T1000 (cell line): ENCODE measurements at regions not wholly inside any gene's neighbourhood (a gene's known extent, or its start where the extent isn't known, plus 50 kb on each side); places are given as distances from the start of the nearest gene placed in this dataset.
"Not testable (repeated sequence)": the region's sequence is repeated elsewhere in the genome, so short reads cannot be mapped to it uniquely, and the experiment has no call there.

Experiments
- DNase-seq: peaks from one replicate; lab custom pipeline; 2025; ENCODE audit warnings: mixed read lengths; lab: John Stamatoyannopoulos, UW

DNA sequence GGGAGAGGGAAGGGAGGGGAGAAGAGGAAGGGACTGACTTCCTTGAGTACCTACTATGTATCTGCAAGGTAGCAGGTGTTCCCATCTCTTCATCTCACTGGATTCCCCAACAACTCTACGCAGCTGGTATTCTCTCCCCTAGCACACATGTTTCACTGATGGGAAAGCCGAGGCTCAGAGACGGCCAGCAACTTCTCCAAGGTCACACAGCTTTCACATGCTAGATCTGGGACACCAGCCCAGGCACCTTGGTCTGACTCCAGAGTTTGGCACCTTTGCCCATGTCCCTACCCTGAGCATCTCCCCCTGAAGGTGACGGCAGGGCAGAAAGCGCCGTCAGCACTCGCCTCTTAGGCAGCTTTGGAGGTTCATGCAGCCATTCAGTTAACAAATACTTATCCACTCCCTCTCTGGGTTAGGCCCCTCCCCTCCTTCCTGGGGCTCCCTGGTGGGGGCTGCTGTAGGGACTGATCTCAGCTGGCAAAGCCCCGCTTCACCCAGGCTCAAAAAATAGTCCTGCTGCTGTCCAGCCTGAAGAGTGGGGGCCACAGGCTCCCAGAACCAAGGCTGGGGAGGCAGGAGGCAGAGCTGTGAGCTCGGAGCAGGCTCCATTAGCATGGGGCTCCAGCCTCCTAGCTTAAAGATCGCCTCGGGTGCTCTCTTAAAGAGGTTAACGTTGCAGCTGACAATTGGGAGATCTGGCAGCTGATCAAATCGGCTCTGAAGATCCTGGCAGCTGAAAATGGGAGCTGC is 79.4 kb downstream of the IGLL1 start:
- DNase-seq = no peak

DNA sequence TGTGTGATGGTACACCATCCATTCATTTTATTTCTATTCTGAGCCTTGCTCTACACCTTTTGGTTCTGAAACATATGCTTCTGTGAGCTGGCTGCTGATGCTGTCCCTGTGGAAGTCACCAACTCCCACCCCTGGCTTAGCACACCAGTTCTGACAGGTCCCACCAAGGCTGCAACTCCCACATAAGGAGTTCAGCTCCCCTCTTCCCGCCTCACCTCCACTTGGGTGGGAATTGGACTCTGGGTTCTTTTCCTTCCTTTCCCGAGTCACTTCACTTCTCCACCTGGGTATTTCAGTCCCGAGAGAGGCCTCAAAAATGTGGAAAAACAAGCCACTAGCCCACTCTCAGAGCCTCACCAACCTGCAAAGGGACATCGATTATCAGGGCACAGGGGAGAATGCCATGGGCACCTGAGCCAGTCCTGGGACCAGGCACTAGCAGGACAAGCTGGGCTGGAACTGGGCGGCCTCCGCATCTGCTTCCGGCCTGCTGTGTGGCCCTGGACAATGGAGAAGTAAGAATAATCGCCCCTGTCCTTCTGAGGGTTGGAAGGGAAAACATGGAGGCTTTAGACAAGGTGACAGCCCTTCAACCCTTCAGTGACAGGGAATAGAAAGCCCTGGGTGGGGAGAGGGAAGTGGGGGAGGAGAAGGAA is 80.1 kb downstream of the IGLL1 start:
- DNase-seq = no peak

DNA sequence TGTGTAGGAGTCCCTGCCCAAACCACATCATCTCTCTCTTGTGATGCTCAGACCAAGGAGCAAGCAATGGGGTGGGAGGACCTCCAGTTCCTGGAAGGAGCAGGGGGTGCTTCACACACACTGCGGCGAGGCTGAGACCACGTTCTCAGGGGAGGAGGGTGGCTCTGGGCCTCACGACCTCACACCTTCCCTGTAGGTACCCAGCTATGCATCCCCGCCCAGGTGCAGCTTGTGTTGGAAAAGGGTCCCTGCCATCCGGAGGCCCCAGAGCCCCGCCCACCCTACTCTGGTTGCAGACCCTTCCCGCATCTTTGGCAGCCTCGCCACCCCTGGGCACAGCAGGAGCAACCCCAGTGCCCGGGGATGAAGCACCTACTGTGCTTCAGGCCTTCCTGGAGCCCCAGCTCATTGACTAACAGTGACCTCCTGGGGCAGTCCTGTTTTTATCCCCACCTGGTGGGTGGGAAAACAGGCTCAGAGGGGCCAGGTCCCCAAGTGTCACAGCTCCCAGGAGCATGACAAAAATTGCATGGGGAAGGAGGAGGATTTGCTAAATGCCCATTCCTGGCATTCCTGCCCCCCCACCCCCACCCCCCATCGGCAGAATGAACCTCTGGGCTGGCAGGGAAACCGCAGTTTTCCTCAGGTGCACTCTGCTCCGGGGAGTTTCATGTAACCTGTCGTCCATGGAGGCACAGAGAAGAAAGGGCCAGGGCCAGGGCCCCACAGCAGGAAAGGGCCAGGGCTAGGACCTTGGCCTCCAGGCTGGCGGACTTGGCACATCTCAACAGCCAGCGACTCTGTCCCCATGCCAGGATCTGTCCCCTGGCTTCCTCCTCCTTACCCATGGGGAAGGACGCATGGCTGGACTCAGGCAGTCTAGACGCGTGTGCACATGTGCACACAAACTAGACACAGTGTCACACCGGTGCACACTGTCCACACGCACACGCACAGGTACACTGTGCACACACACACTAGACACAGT is 81.0 kb downstream of the IGLL1 start:
- DNase-seq = no peak

DNA sequence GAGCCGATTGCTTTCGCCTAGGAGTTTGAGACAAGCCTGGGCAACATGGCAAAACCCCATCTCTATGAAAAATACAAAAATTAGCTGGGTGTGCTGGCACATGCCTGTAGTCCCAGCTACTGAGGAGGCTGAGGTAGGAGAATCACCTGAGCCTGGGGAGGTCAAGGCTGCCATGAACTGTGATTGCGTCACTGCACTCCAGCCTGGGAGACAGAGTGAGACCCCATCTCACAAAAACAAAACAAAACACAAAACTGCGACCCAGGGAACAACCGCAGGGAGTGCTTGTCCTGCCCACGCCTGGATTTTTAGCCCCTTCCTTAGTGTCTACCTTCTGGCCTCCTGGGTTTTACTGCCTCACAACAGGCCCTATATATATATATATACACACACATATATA is 82.2 kb downstream of the IGLL1 start:
- DNase-seq = not testable (repeated sequence)

DNA sequence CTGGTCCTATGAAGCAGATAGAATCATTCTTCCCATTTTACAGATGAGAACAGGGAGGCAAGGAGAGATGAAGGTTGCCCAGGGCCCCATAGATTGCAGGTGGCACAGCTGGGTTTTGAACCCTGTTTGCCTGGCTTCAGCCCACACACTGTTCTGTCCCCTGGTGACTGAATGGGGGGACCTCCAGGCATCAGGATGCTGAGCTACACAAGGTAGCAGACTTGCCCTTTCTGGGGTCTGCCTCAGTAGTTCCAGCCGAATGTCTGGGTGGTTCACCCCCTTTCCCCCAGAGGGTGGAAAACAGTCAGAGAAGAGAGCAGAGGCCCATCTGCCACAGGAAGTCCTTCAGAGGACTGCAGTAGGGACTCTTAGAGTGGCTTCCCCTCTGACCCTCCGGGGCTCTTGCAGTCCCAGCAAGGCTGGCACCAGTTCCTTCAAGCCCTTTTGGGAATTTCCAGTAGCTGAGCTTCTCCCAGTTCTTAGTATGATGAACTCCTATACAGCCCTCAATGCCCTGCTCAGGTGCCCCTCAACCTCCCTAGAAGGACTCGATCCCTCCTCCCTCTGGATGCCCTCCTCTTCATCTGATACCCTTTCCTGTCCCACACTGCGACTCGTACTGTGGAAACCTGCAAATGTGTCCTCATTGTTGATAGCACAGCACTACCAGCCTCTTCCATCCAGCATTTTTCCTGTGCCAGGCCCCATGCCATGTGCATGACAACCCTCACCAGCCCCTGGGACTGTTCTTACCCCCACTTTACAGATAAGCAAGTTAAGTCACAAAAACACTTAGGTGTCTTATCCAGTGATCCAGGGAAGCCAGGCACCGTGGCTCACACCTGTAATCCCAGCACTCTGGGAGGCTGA is 82.8 kb downstream of the IGLL1 start:
- no peak for DNase-seq

GRCh38 chr22:23496445-23496833 is 83.7 kb downstream of the IGLL1 start:
- DNase-seq = no peak

DNA sequence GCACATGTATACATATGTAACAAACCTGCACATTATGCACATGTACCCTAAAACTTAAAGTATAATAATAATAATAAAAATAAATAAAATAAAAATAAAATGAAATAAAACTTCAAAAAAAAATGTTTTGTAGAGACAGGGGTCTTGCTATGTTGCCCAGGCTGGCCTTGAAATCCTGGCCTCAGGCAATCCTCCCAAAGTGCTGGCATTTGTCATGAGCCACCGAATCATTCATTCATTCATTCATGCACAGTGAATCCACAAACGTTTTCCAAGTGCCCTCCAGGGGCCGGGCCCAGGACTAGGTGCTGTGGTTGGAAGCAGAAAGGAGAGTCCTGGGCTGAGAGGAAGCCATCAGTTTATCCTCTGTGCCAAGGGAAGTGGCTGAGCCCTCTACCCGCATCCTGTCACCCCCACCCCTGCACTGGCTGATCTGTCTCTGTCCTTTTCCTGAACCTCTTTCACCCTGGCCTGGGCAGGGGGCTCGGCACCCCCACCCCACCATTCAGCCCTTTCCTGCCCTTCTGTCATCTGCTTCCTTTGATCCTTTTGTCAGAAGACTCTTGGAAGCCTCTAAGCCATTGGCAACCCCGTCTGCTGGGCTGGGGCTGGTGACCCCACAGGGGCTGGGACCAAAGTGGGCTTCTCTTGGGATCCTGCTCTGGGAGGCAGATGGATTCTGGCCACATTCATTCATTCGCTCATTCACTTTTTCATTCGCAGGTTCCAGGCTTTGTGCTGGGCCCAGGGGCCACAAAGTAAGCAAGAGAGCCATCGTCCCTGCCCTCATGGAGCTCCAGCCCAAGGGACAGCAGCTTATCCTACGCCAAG is 84.3 kb downstream of the IGLL1 start:
- DNase-seq = no peak

GRCh38 chr22:23494930-23495266 is 85.2 kb downstream of the IGLL1 start:
- DNase-seq = no peak

DNA sequence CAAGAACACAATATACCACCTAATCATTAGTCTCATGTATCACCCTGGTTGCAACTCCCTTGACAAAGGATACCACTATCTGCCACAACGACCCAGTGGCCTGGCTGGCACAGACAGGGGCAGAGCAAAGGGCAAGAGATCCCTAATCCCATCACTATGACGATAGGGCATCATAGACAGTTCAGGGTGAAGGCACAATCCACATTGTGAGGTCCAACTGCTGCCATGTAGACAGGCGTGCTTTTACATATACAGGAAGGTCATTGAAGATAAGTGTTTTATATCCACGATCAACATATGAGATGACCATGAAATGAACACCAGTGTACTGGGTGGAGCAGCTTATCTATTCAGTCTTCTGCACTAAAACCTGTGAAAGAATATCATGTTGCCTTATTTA is 94.6 kb downstream of the IGLL1 start:
- DNase-seq = no peak

DNA sequence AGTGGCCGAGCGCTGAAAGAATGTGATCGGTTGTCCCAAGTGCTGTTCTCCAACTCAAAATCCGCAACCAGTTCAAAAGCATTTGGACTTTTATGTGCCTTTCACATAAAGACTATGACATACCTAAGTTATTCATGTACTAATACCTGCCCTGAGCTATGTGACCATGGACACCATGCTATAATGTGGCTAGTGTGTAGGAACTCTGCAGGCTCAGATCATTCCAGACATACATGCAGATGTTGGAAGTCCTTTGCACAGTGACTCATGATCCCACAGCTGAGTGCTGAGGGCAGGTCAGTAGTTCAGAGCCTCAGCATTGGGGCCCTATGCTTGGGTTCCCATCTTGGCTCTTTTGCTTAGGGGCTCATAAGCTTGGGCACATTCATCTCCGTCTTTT is 95.4 kb downstream of the IGLL1 start:
- no peak for DNase-seq

GRCh38 chr22:23481369-23481768 is 98.7 kb downstream of the IGLL1 start:
- no peak for DNase-seq

DNA sequence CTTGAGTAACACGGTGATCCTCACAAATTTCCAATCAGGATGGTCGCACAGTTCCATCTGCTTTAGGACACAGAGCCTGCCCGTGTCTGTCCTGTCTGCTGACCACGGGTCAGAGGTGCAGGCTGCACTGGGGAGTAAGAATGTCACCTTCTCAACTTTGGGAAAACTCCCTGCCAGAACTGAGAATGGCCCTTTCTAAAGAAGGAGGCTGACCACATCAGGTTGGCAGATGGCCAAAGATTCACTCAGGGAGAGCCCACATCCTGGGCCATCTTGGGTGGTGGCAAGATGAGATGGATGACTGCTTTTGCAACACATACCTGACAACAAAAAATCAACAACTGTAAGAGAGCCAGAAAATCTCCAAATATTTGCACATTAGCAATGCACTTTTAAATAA is 101.9 kb downstream of the IGLL1 start:
- DNase-seq = no peak

DNA sequence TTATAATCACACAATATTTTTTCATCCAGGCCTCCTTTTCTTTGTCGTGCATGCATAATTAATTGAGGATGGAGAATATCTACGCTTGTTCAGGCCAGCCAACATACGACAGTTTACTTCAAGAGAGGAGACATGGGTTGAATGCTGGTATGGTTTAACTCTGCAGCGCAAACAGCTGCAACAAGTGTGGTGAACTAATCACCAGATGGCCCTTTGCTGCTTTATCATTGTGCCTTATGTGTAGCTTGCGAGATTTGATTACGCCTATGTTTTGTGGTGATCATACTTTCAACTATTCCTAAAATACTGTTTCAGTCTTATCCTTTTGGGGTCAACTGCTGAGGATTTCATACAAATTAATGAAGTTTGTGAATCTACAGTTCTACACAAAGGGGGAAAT is 105.6 kb downstream of the IGLL1 start:
- not testable (repeated sequence) for DNase-seq

DNA sequence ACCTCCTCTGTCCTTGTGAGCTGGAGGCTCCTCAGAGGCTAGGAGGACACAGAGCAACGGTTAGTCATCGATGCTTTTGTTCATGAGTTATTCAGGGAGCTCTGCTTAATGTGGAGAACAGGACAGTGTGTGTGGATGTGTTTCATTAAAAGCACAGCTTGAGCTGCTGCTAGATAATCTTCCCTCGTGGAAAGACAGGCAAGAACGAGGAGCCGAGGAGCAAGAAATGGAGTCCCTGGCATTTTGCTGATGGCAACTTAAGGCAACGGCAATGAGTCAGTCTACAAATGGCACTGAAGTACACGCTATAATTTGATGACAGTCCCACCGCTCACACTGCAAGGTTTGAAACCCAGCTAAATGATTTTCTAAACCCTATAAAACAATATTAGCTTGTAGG is 106.2 kb downstream of the IGLL1 start:
- no peak for DNase-seq

DNA sequence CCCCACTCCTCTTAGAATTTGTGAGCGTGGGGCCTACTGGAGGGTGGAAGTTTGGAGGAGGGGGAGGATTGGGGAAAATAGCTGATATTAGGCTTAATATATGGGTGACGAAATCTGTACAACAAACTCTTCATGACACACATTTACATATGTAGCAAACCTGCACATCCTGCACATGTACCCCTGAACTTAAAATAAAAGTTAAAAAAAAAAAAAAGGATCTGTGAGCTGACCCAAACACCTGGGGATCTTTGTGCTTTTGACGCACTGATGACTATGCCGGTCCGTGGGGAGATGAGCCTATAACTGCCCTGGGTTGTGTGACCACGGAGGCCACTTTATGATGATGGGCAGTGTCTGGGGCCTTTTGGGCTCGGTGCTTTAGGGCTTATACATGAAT is 107.7 kb downstream of the IGLL1 start:
- DNase-seq = not testable (repeated sequence)

DNA sequence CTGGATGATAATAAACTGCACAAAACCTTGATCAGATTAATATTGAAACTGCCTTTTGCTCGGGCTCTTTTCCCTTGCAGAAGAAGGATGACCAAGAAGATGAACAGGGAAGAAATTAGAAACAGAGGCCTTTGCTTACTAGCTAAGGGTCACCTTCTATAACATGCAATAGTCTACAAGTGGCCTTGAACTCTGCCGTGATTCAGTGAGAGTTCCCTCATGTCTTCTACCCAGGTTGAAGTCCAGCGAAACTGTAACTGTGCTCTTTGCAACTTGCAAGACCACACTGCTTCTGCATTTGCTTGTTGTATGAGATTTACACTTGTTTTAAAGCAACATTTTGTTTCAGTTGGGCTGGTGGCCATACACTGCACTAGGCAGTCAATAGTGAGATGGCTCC is 108.4 kb downstream of the IGLL1 start:
- no peak for DNase-seq

- no peak for DNase-seq
These were observed 109.2 kb downstream of the IGLL1 start for GRCh38 chr22:23470811-23471389.

GRCh38 chr22:23467721-23468294 is 112.3 kb downstream of the IGLL1 start:
- no peak for DNase-seq

- DNase-seq = no peak
These were observed 113.7 kb downstream of the IGLL1 start for GRCh38 chr22:23466351-23466750.

DNA sequence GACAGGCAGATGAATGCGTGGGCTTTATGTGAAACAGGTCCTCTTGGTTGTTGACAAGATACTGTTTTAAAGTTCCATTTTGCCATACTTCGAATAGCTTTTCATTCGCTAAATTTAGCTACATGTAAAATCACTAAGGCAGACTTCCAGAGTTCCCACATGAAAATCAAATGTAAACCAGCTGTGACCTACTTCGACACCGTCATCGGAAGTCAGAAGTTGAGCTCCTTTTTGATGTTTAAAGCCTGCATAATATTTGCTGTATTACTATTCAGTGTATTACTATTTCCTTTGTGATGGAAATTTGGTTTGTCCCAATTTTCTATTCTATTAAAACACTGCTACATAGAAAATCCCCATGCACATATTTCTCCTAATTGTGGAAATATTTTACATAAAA is 115.3 kb downstream of the IGLL1 start:
- DNase-seq = not testable (repeated sequence)
